HG03520 (cell line): ENCODE measurements at regions not wholly inside any gene's neighbourhood (a gene's known extent, or its start where the extent isn't known, plus 50 kb on each side); places are given as distances from the start of the nearest gene placed in this dataset.
A peak's percentile ranks its signal among the peaks of the same experiment; 100 is the strongest.

ENCODE experiments used
- ATAC-seq: cut with Tn5 transposase; IDR thresholded peaks from one replicate; pipeline ENCODE4 v1.9.1; 2021; ENCODE audit warnings: mild to moderate bottlenecking, moderate library complexity; ENCODE audit not compliant: unreplicated experiment

- ATAC-seq = no peak
These were observed 55.7 kb downstream of the CXCR4 start for GRCh38 chr2:136062066-136062837.

DNA sequence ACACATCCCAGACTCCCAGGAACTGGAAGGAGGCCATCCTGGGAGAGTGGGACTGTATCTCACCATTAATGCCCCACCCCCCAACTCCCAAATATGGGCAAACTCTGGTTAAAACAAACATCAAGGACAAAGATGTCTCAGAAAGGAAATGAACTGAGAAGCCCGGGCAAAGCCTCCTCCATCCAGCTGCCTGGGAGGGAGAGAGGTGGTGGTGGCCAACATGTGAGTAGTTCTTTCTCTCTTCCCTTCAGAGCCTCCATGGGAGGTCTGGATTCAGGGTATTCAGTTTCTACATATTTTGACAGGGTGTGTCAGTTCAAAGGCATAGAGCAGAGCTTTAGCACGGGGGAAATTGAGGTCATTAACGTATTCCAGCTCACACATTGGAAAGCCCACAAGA, 57.5 kb downstream of the CXCR4 start:
- no peak for ATAC-seq

GRCh38 chr2:136059036-136059472, 58.9 kb downstream of the CXCR4 start:
- ATAC-seq = peak; percentile 37

- no peak for ATAC-seq
These were observed 59.7 kb downstream of the CXCR4 start for GRCh38 chr2:136058262-136058661.

DNA sequence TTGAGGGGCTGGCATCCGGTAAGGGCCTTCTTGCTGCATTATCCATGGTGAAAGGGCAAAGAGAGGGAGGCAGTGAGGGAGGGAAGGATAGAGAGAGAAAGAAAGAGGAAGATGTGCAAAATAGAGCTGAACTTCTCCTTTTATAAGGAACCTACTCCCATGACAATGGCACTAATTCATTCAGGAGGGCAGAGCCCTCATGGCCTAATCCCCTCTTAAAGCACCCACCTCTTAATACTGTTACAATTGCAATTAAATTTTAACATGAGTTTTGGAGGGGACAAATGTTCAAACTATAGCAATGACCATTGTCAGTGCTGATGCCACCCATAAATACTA, 60.2 kb downstream of the CXCR4 start:
- ATAC-seq = no peak

- peak; percentile 37 for ATAC-seq
These were observed 60.7 kb downstream of the CXCR4 start for GRCh38 chr2:136057023-136057801.

DNA sequence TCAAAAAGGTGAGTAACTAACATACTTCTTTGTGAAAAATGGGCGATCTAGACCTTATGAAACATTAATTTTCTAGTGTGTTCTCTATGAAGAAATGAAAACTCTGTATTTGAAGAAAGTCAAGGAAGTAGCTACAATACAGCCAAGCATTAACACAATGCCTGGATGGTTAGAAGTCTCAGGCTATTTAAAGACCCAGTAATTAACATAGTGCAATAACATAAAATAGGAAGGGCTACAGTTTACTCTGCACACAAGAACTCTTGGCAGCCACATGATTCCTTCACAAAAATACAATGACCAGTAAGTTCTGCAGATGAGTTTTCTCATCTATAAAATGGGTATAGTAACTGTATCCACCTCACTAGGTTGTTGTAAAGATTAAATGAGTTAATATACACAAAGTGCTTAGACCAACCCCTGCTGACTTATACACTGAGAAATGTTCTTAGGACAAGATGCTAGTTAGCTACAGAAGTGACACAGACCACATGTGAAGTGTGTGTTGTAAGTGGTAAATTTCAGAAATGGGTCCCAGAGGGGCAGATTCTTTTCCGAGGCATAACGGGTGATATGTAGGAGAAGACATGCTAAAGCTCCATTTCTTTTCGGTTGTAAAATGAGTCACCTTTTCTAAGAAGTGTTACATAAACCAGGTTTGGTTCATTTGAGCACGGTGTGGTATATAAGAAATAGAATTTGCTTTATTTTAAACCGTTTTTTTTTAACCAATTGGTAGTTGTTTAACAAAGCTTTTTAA, 61.8 kb downstream of the CXCR4 start:
- ATAC-seq = peak; percentile 39

GRCh38 chr2:136054856-136055255, 63.1 kb downstream of the CXCR4 start:
- no peak for ATAC-seq

GRCh38 chr2:136052369-136053362, 65.3 kb downstream of the CXCR4 start:
- no peak for ATAC-seq

- ATAC-seq = no peak
These were observed 66.3 kb upstream of the DARS1 start for GRCh38 chr2:136051725-136052048.

GRCh38 chr2:136051001-136051724, 65.7 kb upstream of the DARS1 start:
- ATAC-seq = no peak

DNA sequence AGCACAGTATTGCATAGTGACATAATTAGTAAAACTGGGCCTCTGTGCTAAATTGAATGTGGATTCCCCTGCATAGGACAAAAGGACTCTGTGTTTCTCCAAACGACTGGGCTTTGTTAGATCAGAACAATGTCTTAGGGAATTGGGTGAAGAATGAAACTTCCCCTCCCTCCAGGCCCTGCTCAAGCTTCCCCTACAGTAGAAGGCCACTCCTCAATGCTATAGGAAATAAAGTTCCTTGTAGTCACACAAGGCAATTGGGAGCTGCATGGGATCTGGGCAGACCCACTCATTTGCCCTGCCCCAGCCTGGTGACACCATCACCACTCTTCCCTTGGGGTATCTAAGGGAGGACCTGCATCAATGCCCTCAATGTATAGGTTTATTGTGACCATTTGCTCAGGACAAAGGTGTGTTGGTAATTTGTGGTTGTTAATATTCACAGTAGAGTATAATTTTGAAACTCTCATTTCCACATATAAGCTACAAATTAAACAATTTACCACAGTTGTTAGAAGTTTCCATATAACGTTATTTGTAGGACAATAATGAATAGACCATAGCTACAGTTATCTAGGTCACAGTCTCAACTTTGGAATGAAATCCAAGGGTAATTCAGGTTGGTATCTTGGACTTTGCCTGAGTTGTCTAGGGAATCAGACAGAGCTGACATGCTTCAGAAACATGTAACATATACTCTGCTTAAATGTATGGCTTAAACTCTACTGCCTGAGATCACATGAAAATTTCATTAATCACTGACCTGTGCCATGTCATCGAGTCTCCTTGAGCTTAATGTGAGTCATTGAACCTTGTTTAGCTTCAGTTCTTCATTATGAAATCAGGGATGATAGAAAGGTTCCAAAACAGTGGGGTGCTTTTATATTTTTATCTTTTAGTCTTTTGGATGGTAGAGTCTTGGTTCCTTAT, 64.8 kb upstream of the DARS1 start:
- ATAC-seq = no peak

DNA sequence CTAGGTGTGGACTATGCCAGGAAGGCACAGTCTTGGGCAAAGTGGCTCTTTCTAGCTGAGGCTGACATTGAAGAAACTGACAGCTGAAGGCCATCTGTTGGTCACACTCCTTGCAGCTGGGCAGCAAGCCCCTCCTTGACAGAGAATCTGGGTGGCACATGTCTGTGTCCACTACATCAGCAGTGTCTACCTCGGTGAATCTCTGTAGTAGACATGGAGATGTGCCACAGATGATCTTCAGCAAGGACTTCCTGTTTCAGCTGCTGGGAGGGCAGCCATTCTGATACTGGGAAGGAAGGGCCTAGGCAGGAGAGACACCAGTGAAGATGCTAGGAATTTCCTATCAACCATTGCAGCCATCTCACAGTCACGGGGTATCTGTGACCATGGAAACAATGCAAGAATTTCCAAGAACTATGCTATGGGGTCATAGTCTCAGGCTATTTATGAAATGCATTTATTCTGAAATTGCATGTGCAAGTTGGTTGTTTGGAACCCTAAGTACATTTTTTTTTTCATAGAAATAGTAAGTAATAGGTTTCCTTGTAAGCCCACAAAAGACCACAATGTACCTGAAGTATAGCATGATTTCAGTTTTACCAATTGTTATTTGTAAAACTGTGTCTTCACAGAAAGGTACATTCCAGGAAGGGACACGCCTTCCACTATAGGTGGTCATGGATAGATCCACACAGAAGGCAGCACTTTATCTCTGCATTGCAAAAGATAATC, 63.8 kb upstream of the DARS1 start:
- no peak for ATAC-seq

DNA sequence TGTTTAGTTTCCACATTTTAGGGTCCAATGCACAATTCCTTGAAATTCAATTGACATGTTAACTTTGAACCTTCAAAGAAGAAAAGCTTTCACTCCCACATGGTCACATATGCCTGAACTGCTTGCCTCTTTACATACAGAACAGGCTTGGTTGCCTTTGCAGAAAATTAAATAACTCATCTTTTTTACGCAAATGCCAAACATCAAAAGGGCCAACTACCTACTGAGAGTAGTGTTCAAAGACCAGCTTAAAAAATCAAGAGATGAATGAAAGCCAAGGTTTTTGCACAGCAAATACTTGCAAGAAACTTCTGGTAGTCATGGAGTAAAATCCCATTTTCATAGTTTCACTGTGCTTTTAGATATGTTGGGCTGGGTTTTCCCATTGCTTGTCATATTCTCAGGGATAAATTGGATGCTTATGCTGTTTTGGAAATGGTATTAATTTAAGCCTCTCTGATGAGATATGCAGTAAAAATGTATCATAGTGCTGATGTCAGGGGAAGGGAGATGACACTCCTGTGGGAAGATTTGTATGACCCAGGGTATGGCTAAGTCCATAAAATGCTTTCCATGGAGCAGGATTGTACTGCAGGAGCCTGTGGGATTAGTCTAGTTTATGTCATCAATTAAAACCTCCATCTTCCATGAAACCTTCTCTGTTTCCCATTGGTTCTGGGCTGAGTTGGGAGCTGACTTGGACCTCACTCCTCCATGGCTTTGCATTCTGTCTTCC, 60.6 kb upstream of the DARS1 start:
- no peak for ATAC-seq

- ATAC-seq = no peak
These were observed 59.9 kb upstream of the DARS1 start for GRCh38 chr2:136045344-136045743.
